GM13977 (cell line): ENCODE measurements at regions not wholly inside any gene's neighbourhood (a gene's known extent, or its start where the extent isn't known, plus 50 kb on each side); places are given as distances from the start of the nearest gene placed in this dataset.

Source experiments
- DNase-seq: peaks from one replicate; pipeline ENCODE4 v3.0.0; 2012; ENCODE audit warnings: low spot score
- CTCF ChIP-seq: IDR thresholded peaks from 2 replicates; pipeline ENCODE4 v1.5.1; 2012; ENCODE audit warnings: mild to moderate bottlenecking, control low read depth; ENCODE audit not compliant: insufficient read depth; ENCODE audit errors: extremely low read depth, missing control alignments
- in situ Hi-C: fragments of 300-500 bp; cut with MboI; formaldehyde crosslinking; loops from one replicate; pipeline ENCODE4 v1.12.0; 2022; ENCODE audit warnings: low sequenced_read_pairs, low pct_unique_long_range_greater_than_20kb, mixed read lengths, inconsistent platforms; ENCODE audit not compliant: unreplicated experiment

- in situ Hi-C loops = no loop called here
- DNase-seq = no peak
- TF ChIP-seq CTCF = no peak
Observed at GRCh38 chr12:58583940-58584339, 336.4 kb downstream of the LRIG3 start.

GRCh38 chr12:58584880-58585279 lies 335.4 kb downstream of the LRIG3 start:
- in situ Hi-C loops = no loop called here
- no peak for DNase-seq
- no peak for TF ChIP-seq CTCF

- in situ Hi-C loops = no loop called here
- DNase-seq = no peak
- no peak for TF ChIP-seq CTCF
Observed at GRCh38 chr12:58586762-58587161, 333.5 kb downstream of the LRIG3 start.

- DNase-seq = no peak
- in situ Hi-C loops = no loop called here
- TF ChIP-seq CTCF = no peak
Observed at GRCh38 chr12:58588770-58589169, 331.5 kb downstream of the LRIG3 start.

GRCh38 chr12:58592475-58593207 lies 327.7 kb downstream of the LRIG3 start:
- no peak for TF ChIP-seq CTCF
- no peak for DNase-seq
- in situ Hi-C loops = no loop called here

- in situ Hi-C loops = no loop called here
- no peak for TF ChIP-seq CTCF
- no peak for DNase-seq
Observed at GRCh38 chr12:58593557-58594304, 326.6 kb downstream of the LRIG3 start.
